ENCODE measurements at regions not wholly inside any gene's neighbourhood (a gene's known extent, or its start where the extent isn't known, plus 50 kb on each side); places are given as distances from the start of the nearest gene placed in this dataset.

DNA sequence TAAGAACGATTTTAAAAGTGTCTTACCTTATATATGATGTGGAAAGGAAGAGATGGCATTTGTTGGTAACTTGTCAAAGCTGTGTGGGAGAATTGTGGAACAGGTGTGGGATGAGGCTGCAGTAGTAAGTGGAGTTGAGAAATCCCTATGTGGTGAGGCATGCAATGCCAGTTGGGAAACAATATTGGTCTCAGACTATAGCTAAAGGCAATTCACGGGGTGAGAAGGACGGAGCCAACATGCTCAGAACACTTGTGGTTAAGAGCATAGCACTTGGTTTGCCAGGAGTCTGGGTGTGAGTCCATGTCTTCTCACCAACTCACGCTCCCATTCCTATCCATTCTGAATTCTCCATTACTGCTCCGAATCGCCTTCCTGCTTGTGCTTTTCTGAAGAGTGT, 615.6 kb upstream of the ADAMTS9 start:
- Histone ChIP-seq H3K27ac (no peak overlapping the region), H3K9me3 (no peaks in the 10 kb centered on the region), H3K4me3 (no peak overlapping the region), H3K27me3 (no peaks in the 10 kb centered on the region), H3K36me3 (no peaks in the 10 kb centered on the region), H3K4me1 (no peaks in the 10 kb centered on the region)
- WGBS, 2 donors (ENCODE audit: low coverage in 1 of 2) = 77 to 79% methylated on average over 3 to 4 of the region's 6 CpGs
- TF ChIP-seq POLR2A (IDR thresholded peaks at IDR 0.05) (no peak), POLR2AphosphoS5 (IDR thresholded peaks at IDR 0.05) (no peak), EP300 (IDR thresholded peaks at IDR 0.05) (no peak), CTCF (IDR thresholded peaks at IDR 0.05) (no peak)
- no peak for ATAC-seq

DNA sequence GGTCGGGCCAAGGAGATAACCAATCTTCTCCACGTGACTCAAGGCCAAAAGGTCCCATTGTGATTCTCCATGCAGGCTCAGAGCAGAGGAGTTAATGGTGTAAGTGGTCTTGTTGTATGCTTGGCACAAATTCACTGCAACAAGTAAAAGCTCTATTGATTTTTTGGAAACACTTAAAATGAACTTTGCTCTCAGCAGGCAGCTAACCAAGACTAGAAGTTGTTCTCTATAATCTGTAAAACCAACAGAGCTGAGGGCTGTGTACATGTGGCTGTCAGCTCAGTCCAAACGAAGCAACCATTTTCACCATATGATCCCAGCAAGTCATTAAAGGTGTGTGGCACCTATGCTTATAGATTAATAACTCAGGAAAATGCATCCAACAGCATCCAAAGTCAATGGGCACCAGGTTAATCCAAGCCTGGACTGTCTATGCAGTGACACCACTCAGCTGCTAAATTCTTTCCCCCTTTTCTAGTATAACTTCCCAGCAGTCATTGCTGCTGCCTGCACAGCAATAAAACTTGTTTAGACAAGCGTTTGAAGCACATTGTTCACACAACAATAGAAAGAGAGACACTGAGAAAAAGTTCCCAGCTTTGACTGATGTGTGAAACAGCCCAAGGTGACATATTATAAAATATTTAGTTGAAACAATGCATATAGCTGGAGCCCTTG, 603.8 kb upstream of the ADAMTS9 start:
- H3K4me3 ChIP-seq = no peak overlapping the region
- no peak for TF ChIP-seq CTCF (IDR thresholded peaks at IDR 0.05)
- TF ChIP-seq POLR2AphosphoS5 (IDR thresholded peaks at IDR 0.05) = no peak
- no peak for TF ChIP-seq POLR2A (IDR thresholded peaks at IDR 0.05)
- TF ChIP-seq EP300 (IDR thresholded peaks at IDR 0.05) = no peak
- 49 to 77% methylated on average over 4 of the region's 4 CpGs for WGBS, 2 donors (ENCODE audit: low coverage in 1 of 2)
- no peaks in the 10 kb centered on the region for H3K27me3 ChIP-seq
- H3K9me3 ChIP-seq = no peaks in the 10 kb centered on the region
- no peaks in the 10 kb centered on the region for H3K36me3 ChIP-seq
- no peak for ATAC-seq
- H3K27ac ChIP-seq = no peak overlapping the region
- no peaks in the 10 kb centered on the region for H3K4me1 ChIP-seq

DNA sequence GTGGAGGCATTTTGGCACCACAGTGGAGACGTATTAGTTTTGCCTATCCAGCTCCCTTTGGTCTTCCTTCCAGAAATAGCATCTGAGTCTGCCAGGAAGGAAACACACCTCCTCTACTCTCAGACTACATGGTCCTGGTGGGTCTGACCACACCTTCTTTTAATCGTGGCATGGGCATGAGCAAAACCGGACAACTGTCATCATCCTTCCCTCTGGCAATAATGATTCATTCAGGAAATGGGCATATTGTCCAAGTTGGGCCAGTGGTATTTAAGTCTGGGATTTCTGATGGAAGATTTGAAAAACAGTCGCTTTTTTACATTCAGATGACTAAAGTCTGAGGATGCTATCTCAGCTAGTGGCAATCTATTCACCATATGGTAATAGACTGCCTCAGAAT, 601.0 kb upstream of the ADAMTS9 start:
- no peak overlapping the region for H3K27ac ChIP-seq
- no peaks in the 10 kb centered on the region for H3K9me3 ChIP-seq
- TF ChIP-seq EP300 (IDR thresholded peaks at IDR 0.05) (no peak), POLR2A (IDR thresholded peaks at IDR 0.05) (no peak), CTCF (IDR thresholded peaks at IDR 0.05) (no peak), POLR2AphosphoS5 (IDR thresholded peaks at IDR 0.05) (no peak)
- no peaks in the 10 kb centered on the region for H3K4me1 ChIP-seq
- H3K36me3 ChIP-seq = no peaks in the 10 kb centered on the region
- H3K4me3 ChIP-seq = no peak overlapping the region
- no peak for ATAC-seq
- H3K27me3 ChIP-seq = no peaks in the 10 kb centered on the region
- 76 to 78% methylated on average over 3 to 4 of the region's 4 CpGs for WGBS, 2 donors (ENCODE audit: low coverage in 1 of 2)

DNA sequence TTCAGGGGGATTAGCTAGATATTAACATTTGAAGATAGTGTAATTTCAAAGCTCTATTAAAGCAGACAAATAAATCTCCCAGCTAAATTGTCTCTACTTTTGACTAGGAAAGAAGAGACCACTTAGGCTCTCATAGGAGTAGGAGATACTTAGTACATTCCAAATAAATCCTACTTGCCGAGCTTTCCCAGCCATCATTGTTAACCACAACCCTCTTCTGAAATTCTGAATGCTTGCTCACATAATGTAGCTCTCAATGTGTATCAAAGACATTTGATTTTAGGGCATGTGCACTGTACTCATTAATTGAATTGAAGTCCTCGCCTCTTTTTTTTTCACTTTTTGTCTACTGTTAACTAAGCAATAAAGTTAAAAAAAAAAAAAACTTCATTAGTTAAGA, 598.2 kb upstream of the ADAMTS9 start:
- H3K27me3 ChIP-seq = no peaks in the 10 kb centered on the region
- no peaks in the 10 kb centered on the region for H3K4me1 ChIP-seq
- WGBS, 2 donors (ENCODE audit: low coverage in 1 of 2) = 77 to 84% methylated on average over 2 of the region's 2 CpGs
- no peak overlapping the region for H3K27ac ChIP-seq
- no peaks in the 10 kb centered on the region for H3K9me3 ChIP-seq
- TF ChIP-seq EP300 (IDR thresholded peaks at IDR 0.05) (no peak), POLR2A (IDR thresholded peaks at IDR 0.05) (no peak), CTCF (IDR thresholded peaks at IDR 0.05) (no peak), POLR2AphosphoS5 (IDR thresholded peaks at IDR 0.05) (no peak)
- H3K36me3 ChIP-seq = no peaks in the 10 kb centered on the region
- H3K4me3 ChIP-seq = no peak overlapping the region
- ATAC-seq = no peak

DNA sequence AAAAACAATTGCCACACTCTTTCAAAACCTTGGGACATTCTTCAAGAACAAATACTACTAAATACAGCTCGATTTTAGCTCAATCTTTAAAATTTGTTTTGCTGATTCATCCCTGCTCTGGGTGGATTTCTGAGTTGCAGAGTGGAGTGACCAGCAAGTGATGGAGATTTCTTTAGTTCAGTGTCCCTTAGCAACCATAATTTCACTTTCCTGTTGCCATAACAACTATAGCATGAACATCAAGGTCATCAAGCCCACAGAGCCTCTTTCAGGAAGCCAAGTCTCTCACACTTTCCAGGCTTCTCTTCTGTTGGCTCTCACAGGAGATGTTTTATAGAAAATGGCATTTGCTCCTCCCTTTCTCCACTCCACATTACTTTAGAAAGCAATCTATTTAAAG, 597.2 kb upstream of the ADAMTS9 start:
- TF ChIP-seq EP300 (IDR thresholded peaks at IDR 0.05) (no peak), POLR2AphosphoS5 (IDR thresholded peaks at IDR 0.05) (no peak), POLR2A (IDR thresholded peaks at IDR 0.05) (no peak), CTCF (IDR thresholded peaks at IDR 0.05) (no peak)
- ATAC-seq = no peak
- no peaks in the 10 kb centered on the region for H3K27me3 ChIP-seq
- no peak overlapping the region for H3K27ac ChIP-seq
- 38 to 54% methylated on average over 1 of the region's 1 CpG for WGBS, 2 donors (ENCODE audit: low coverage in 1 of 2)
- no peaks in the 10 kb centered on the region for H3K4me1 ChIP-seq
- no peak overlapping the region for H3K4me3 ChIP-seq
- no peaks in the 10 kb centered on the region for H3K9me3 ChIP-seq
- H3K36me3 ChIP-seq = no peaks in the 10 kb centered on the region

All from gastroesophageal sphincter (tissue), 4 donors.